Adrenal gland (tissue), 5 donors: ENCODE measurements at regions not wholly inside any gene's neighbourhood (a gene's known extent, or its start where the extent isn't known, plus 50 kb on each side); places are given as distances from the start of the nearest gene placed in this dataset.

Experiments
- CTCF ChIP-seq, 6 experiments: fragments of 450-650 bp in 4 of 6; fragments of 200-600 bp in 2 of 6; sonication (generic) in 1 of 6; IDR thresholded peaks; 1 replicate in 5 of 6; 2 replicates in 1 of 6; pipeline versions ENCODE4 v1.5.1 to v1.8.0; 2016 to 2021; ENCODE audit warnings: antibody characterized with exemption in 6 of 6, mild to moderate bottlenecking in 2 of 6, moderate library complexity in 1 of 6
- POLR2A ChIP-seq, 2 donors: fragments of 450-650 bp; IDR thresholded peaks; one replicate each; pipeline ENCODE4 v1.6.1; 2017; ENCODE audit warnings: antibody characterized with exemption in 2 of 2, mild to moderate bottlenecking in 2 of 2, moderate library complexity in 1 of 2
- donor health status: DM: no; HTN: no; CAD: no.

- no peak for TF ChIP-seq CTCF (IDR thresholded peaks at IDR 0.05)
- no peak for TF ChIP-seq POLR2A (IDR thresholded peaks at IDR 0.05)
Measured at GRCh38 chr2:59440491-59440890, 1113.0 kb downstream of the BCL11A start.
